Fibroblast of pulmonary artery (primary cell): ENCODE measurements at regions not wholly inside any gene's neighbourhood (a gene's known extent, or its start where the extent isn't known, plus 50 kb on each side); places are given as distances from the start of the nearest gene placed in this dataset.
A peak's percentile ranks its signal among the peaks of the same experiment; 100 is the strongest.

Experiments used
- DNase-seq: peaks from one replicate; pipeline ENCODE4 v3.0.0-alpha.2; 2010; ENCODE audit warnings: low read depth
- H3K4me3 ChIP-seq: replicated peaks from 2 replicates; pipeline ENCODE4 v1.5.1; 2011; ENCODE audit warnings: low read depth, mild to moderate bottlenecking, control low read depth, low read length, moderate library complexity
- CTCF ChIP-seq: IDR thresholded peaks from 2 replicates; pipeline ENCODE4 v1.5.1; 2011; ENCODE audit warnings: mild to moderate bottlenecking, control low read depth, low read length, inconsistent platforms; ENCODE audit errors: missing control alignments

- DNase-seq = no peak
- no peak for TF ChIP-seq CTCF
- H3K4me3 ChIP-seq = no peak overlapping the region
Measured at GRCh38 chr2:16509042-16509441, 156.6 kb downstream of the CYRIA start.

GRCh38 chr2:16508490-16508851, 157.2 kb downstream of the CYRIA start:
- H3K4me3 ChIP-seq = no peak overlapping the region
- no peak for TF ChIP-seq CTCF
- no peak for DNase-seq

GRCh38 chr2:16507655-16508489, 157.8 kb downstream of the CYRIA start:
- TF ChIP-seq CTCF = peak; percentile 34
- peak; percentile 9 for DNase-seq
- H3K4me3 ChIP-seq = no peak overlapping the region

- no peak for DNase-seq
- TF ChIP-seq CTCF = no peak
- H3K4me3 ChIP-seq = no peak overlapping the region
Measured at GRCh38 chr2:16506366-16506765, 159.3 kb downstream of the CYRIA start.

- DNase-seq = no peak
- no peak for TF ChIP-seq CTCF
- no peak overlapping the region for H3K4me3 ChIP-seq
Measured at GRCh38 chr2:16496426-16497388, 168.9 kb downstream of the CYRIA start.

- no peak for DNase-seq
- no peak overlapping the region for H3K4me3 ChIP-seq
- TF ChIP-seq CTCF = no peak
Measured at GRCh38 chr2:16495509-16496208, 170.0 kb downstream of the CYRIA start.
